HFF-Myc (cell line): ENCODE measurements at regions not wholly inside any gene's neighbourhood (a gene's known extent, or its start where the extent isn't known, plus 50 kb on each side); places are given as distances from the start of the nearest gene placed in this dataset.

Source experiments
- DNase-seq: peaks from one replicate; pipeline ENCODE4 v3.0.0-alpha.2; 2011; ENCODE audit warnings: low read depth; ENCODE audit errors: extremely low read depth
- H3K4me3 ChIP-seq: replicated peaks from 2 replicates; pipeline ENCODE4 v1.5.1; 2011; ENCODE audit warnings: low read depth, mild to moderate bottlenecking, control low read depth, low read length
- TF ChIP-seq, protein P1 (sequence below): IDR thresholded peaks from 2 replicates; pipeline ENCODE4 v1.5.1; 2012; ENCODE audit warnings: mild to moderate bottlenecking, low read depth, low read length, control low read depth; ENCODE audit errors: missing control alignments

DNA sequence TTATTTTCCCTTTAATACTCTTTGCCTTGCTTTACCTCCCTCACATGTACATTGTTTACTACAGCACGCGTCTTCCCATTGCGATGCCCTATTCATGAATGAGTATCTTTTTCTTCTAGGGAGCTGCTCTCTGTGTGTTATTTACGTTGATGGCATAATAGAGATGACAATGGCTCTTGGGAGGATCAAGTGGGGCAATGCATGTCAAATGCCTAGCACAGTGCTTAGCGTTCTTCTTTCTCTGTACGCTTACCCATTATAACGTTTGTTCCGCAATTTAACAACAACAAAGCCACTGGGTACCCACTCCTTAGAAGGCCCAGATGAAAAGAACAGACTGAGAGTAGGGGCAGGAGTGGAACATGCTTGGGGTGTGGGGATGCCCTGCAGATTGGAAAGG lies 271.6 kb upstream of the TNRC6C start:
- TF ChIP-seq, protein P1, sequence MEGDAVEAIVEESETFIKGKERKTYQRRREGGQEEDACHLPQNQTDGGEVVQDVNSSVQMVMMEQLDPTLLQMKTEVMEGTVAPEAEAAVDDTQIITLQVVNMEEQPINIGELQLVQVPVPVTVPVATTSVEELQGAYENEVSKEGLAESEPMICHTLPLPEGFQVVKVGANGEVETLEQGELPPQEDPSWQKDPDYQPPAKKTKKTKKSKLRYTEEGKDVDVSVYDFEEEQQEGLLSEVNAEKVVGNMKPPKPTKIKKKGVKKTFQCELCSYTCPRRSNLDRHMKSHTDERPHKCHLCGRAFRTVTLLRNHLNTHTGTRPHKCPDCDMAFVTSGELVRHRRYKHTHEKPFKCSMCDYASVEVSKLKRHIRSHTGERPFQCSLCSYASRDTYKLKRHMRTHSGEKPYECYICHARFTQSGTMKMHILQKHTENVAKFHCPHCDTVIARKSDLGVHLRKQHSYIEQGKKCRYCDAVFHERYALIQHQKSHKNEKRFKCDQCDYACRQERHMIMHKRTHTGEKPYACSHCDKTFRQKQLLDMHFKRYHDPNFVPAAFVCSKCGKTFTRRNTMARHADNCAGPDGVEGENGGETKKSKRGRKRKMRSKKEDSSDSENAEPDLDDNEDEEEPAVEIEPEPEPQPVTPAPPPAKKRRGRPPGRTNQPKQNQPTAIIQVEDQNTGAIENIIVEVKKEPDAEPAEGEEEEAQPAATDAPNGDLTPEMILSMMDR, result no peak
- no peak overlapping the region for H3K4me3 ChIP-seq
- DNase-seq, result no peak

DNA sequence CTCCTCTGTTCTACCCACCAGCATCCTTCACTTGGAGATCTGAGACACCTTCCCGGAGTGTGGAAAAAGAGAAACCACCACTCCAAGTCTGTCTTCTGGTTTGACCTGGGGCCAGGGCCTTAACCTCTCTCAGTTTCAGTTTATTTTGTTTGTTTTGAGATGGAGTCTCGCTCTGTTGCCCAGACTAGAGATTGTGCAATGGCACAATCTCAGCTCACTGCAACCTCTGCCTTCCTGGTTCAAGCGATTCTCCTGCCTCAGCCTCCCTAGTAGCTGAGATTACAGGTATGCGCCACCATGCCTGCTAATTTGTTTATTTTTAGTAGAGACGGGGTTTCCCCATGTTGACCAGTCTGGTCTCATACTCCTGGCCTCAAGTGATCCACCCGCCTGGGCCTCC lies 271.1 kb upstream of the TNRC6C start:
- no peak for DNase-seq
- H3K4me3 ChIP-seq, result no peak overlapping the region
- TF ChIP-seq, protein P1, result no peak

DNA sequence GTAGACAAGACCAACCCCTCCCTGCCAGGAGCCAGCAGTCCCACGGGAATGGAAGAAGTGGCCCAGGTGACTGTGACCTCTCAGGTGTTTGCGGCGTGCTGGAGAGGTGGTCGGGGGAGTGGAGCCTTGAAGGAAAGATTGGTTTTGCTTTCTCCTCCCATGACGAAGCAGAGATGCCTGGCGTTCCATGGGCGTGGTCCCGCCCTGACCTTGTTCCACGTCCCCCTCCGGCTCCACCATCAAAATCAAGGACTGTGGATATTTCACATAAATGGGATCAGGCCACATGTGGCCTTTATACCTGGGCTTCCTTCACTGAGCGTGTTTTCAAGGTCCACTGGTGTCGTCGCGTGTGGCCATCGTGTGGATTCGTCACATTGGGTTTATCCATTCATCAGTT lies 270.6 kb upstream of the TNRC6C start:
- DNase-seq, result no peak
- H3K4me3 ChIP-seq, result no peak overlapping the region
- TF ChIP-seq, protein P1, result no peak

DNA sequence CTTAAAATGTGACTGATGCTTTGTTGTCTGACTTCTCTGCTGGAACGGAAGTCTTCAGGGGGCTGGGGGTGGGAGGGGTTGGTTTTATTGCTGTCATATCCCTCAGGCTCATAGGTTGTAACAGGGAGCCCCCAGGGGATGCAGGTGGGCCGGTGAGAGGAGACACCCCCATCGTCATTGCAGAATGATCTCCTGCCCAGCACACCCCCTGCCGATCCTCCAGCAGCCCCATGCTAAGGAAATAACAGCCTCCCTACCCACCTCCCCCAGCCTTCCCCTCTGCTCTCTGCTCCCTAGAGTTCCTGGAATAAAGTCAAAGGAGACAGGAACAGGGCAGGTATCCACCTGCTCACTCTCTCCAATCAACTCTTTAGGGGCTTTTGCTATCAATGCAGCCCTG lies 270.1 kb upstream of the TNRC6C start:
- no peak overlapping the region for H3K4me3 ChIP-seq
- DNase-seq, result no peak
- TF ChIP-seq, protein P1, result no peak

DNA sequence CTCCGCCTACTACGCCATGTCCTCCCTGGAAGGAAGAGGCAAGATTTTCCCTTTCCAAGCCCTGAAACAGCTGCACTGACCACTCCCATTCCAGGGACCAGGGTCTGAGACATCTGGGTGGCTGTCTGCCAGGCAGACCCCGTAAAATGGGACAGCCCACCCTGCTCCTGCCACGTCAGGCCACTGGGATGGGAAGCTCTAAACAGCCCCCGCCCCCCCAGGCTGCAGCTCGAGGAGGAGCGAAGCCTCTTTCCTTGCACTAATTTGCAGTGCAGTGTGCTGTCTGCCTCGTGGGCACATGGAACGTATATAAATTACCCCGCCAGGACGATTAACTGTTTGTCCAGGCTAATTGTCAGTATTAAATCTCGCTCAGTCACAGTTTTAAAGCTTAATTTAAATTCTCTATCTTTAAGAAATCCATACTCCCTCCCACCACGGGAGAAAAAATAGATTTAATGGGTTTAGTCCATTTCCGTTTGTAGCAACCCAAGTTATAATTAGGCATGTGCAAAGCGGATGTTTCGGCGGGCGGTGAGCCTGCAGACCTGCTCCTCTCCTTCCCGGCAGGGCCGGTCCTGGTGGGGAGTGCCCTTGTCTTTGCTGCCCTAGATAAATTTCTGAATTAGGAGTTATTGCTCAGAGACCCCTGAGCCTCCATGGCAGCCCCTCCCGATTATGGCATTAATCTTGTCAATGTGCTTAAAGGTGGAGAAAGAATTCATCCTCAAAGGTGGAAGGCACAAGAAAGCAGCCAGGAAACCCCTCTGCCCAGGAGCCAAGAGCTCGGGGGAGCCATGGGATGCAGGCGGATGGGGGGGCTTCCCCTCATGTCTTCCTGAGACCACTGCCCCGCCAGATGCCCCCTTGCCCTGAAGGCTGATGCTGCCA lies 268.0 kb upstream of the TNRC6C start:
- H3K4me3 ChIP-seq, result peak overlapping the region; percentile 20
- DNase-seq, result peak; percentile 22
- TF ChIP-seq, protein P1, result no peak

DNA sequence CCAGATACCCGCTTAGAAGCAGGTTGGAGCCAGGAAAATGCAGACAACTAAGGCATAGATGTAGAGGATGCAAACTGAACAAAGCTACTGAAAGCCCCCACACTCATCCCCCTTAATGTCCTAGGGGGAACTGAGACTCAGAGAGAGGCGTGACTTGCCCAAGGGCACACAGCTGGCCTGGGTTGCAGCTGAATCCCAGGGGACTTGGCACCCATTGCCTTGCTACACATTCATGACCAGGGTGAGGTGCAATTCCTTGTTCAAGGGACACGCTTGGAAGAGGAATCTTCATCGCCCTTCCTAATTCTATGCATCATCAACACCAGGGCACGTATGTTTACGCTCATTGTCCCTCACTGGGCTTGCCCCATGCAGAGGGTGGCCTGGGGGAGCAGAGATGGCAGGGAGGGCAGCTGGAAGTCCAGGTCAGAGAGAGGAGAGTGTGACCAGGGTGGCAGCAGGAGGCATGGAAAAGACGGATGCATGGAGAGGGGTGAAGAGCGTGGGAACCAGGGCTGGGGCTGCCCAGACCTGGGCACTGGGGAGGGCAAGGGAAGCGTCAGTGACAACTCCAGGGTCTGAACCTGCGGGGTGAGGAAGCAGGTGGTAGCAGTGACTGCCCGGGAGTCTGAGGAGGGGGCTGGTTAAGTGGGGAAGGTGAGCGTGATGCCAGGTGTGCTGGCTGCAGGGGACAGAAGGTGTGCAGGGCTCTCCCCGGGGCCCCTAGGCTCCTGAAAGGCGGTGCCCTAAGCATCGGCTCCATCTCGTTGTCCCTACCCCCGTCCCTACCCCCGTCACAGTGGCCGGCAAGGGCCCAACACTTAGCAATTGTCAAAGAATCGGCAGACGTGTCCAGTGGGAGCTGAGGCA lies 267.1 kb upstream of the TNRC6C start:
- no peak for DNase-seq
- TF ChIP-seq, protein P1, result no peak
- no peak overlapping the region for H3K4me3 ChIP-seq
